ENCODE measurements at regions not wholly inside any gene's neighbourhood (a gene's known extent, or its start where the extent isn't known, plus 50 kb on each side); places are given as distances from the start of the nearest gene placed in this dataset.

DNA sequence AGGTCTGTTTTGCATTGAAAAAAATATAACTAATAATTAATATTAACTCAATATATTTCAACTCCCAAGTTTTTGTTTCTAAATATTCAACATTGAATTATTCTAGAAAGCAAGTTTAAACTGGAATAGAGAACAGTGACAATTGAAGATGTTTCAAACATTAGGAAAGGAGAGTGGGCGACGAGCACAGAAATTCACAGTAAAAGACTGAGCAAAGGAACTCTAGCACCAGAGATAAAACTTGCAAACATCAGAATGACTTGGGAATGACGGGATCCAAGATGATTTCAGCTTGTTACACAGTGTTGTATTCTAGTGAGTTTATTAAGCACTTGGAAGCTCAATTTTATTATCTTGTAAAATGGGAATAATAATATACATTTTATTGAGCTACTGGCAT lies 56.6 kb upstream of the CNTN5 start:
- Histone ChIP-seq H3K27me3 (ENCODE audit: insufficient read depth) (no peaks in the 10 kb centered on the region), H4K20me1 (replicated peaks; ENCODE audit: insufficient read depth) (no peaks in the 10 kb centered on the region), H2AFZ (no peak overlapping the region), H3F3A (replicated peaks; ENCODE audit: low read depth) (no peaks in the 10 kb centered on the region), H3K4me1 (ENCODE audit: insufficient read depth) (peaks cover 8% of the 10 kb centered on the region; the same call in 1 of the 2 replicates), H3K4me2 (no peak overlapping the region), H3K4me3 (no peak overlapping the region), H3K36me3 (ENCODE audit: insufficient read depth) (no peaks in the 10 kb centered on the region), H3K9me2 (ENCODE audit: insufficient read depth) (no peaks in the 10 kb centered on the region), H3K27ac (ENCODE audit: low read depth) (no peak overlapping the region), H3K79me2 (replicated peaks; ENCODE audit: insufficient read depth) (no peaks in the 10 kb centered on the region)
- H3K27ac Mint-ChIP-seq: no peak overlapping the region
- H3K36me3 Mint-ChIP-seq (ENCODE audit: low read depth): no peaks in the 10 kb centered on the region
- no peak overlapping the region for H3K4me3 Mint-ChIP-seq
- DNase-seq (ENCODE audit: low spot score) (no peak), ATAC-seq (no peak)
- no peaks in the 10 kb centered on the region for H3K9me3 Mint-ChIP-seq
- no peaks in the 10 kb centered on the region for H3K27me3 Mint-ChIP-seq (ENCODE audit: insufficient read depth, low read depth, poor library complexity)
- TF ChIP-seq EZH2phosphoT487 (IDR thresholded peaks at IDR 0.05; ENCODE audit: unreplicated experiment): no peak
- TF ChIP-seq STAT1 (IDR thresholded peaks at IDR 0.05; ENCODE audit: unreplicated experiment): no peak
- no peak for TF ChIP-seq EZH2 (IDR thresholded peaks at IDR 0.05; ENCODE audit: low read depth, unreplicated experiment)
- TF ChIP-seq, protein P1, sequence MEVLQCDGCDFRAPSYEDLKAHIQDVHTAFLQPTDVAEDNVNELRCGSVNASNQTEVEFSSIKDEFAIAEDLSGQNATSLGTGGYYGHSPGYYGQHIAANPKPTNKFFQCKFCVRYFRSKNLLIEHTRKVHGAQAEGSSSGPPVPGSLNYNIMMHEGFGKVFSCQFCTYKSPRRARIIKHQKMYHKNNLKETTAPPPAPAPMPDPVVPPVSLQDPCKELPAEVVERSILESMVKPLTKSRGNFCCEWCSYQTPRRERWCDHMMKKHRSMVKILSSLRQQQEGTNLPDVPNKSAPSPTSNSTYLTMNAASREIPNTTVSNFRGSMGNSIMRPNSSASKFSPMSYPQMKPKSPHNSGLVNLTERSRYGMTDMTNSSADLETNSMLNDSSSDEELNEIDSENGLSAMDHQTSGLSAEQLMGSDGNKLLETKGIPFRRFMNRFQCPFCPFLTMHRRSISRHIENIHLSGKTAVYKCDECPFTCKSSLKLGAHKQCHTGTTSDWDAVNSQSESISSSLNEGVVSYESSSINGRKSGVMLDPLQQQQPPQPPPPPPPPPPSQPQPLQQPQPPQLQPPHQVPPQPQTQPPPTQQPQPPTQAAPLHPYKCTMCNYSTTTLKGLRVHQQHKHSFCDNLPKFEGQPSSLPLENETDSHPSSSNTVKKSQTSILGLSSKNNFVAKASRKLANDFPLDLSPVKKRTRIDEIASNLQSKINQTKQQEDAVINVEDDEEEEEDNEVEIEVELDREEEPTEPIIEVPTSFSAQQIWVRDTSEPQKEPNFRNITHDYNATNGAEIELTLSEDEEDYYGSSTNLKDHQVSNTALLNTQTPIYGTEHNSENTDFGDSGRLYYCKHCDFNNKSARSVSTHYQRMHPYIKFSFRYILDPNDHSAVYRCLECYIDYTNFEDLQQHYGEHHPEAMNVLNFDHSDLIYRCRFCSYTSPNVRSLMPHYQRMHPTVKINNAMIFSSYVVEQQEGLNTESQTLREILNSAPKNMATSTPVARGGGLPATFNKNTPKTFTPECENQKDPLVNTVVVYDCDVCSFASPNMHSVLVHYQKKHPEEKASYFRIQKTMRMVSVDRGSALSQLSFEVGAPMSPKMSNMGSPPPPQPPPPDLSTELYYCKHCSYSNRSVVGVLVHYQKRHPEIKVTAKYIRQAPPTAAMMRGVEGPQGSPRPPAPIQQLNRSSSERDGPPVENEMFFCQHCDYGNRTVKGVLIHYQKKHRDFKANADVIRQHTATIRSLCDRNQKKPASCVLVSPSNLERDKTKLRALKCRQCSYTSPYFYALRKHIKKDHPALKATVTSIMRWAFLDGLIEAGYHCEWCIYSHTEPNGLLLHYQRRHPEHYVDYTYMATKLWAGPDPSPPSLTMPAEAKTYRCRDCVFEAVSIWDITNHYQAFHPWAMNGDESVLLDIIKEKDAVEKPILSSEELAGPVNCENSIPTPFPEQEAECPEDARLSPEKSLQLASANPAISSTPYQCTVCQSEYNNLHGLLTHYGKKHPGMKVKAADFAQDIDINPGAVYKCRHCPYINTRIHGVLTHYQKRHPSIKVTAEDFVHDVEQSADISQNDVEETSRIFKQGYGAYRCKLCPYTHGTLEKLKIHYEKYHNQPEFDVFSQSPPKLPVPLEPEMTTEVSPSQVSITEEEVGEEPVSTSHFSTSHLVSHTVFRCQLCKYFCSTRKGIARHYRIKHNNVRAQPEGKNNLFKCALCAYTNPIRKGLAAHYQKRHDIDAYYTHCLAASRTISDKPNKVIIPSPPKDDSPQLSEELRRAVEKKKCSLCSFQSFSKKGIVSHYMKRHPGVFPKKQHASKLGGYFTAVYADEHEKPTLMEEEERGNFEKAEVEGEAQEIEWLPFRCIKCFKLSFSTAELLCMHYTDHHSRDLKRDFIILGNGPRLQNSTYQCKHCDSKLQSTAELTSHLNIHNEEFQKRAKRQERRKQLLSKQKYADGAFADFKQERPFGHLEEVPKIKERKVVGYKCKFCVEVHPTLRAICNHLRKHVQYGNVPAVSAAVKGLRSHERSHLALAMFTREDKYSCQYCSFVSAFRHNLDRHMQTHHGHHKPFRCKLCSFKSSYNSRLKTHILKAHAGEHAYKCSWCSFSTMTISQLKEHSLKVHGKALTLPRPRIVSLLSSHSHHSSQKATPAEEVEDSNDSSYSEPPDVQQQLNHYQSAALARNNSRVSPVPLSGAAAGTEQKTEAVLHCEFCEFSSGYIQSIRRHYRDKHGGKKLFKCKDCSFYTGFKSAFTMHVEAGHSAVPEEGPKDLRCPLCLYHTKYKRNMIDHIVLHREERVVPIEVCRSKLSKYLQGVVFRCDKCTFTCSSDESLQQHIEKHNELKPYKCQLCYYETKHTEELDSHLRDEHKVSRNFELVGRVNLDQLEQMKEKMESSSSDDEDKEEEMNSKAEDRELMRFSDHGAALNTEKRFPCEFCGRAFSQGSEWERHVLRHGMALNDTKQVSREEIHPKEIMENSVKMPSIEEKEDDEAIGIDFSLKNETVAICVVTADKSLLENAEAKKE (CRISPR knock-in tag; IDR thresholded peaks at IDR 0.05): no peak
- TF ChIP-seq, protein P2, sequence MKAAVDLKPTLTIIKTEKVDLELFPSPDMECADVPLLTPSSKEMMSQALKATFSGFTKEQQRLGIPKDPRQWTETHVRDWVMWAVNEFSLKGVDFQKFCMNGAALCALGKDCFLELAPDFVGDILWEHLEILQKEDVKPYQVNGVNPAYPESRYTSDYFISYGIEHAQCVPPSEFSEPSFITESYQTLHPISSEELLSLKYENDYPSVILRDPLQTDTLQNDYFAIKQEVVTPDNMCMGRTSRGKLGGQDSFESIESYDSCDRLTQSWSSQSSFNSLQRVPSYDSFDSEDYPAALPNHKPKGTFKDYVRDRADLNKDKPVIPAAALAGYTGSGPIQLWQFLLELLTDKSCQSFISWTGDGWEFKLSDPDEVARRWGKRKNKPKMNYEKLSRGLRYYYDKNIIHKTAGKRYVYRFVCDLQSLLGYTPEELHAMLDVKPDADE (IDR thresholded peaks at IDR 0.05): no peak
- no peak for TF ChIP-seq CREB1 (CRISPR knock-in tag; IDR thresholded peaks at IDR 0.05; ENCODE audit: low read depth)
- no peak for TF ChIP-seq ZNF114 (CRISPR knock-in tag; IDR thresholded peaks at IDR 0.05)
- no peak for TF ChIP-seq POLR2AphosphoS5 (IDR thresholded peaks at IDR 0.05; ENCODE audit: low read depth)
- TF ChIP-seq, protein P3, sequence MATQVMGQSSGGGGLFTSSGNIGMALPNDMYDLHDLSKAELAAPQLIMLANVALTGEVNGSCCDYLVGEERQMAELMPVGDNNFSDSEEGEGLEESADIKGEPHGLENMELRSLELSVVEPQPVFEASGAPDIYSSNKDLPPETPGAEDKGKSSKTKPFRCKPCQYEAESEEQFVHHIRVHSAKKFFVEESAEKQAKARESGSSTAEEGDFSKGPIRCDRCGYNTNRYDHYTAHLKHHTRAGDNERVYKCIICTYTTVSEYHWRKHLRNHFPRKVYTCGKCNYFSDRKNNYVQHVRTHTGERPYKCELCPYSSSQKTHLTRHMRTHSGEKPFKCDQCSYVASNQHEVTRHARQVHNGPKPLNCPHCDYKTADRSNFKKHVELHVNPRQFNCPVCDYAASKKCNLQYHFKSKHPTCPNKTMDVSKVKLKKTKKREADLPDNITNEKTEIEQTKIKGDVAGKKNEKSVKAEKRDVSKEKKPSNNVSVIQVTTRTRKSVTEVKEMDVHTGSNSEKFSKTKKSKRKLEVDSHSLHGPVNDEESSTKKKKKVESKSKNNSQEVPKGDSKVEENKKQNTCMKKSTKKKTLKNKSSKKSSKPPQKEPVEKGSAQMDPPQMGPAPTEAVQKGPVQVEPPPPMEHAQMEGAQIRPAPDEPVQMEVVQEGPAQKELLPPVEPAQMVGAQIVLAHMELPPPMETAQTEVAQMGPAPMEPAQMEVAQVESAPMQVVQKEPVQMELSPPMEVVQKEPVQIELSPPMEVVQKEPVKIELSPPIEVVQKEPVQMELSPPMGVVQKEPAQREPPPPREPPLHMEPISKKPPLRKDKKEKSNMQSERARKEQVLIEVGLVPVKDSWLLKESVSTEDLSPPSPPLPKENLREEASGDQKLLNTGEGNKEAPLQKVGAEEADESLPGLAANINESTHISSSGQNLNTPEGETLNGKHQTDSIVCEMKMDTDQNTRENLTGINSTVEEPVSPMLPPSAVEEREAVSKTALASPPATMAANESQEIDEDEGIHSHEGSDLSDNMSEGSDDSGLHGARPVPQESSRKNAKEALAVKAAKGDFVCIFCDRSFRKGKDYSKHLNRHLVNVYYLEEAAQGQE (IDR thresholded peaks at IDR 0.05; ENCODE audit: unreplicated experiment): no peak
- peaks cover 11% of the 10 kb centered on the region for H3K4me1 Mint-ChIP-seq

Measured in GM23338 (cell line).